NT2/D1 (cell line): ENCODE measurements at regions not wholly inside any gene's neighbourhood (a gene's known extent, or its start where the extent isn't known, plus 50 kb on each side); places are given as distances from the start of the nearest gene placed in this dataset.

Source experiments
- SUZ12 ChIP-seq: IDR thresholded peaks from 2 replicates; pipeline ENCODE4 v1.6.1; 2011; ENCODE audit not compliant: insufficient read length, insufficient read depth; ENCODE audit errors: extremely low read depth
- YY1 ChIP-seq: IDR thresholded peaks from 2 replicates; pipeline ENCODE4 v1.6.1; 2011; ENCODE audit not compliant: insufficient read length, insufficient read depth
- ZNF274 ChIP-seq: IDR thresholded peaks from 2 replicates; pipeline ENCODE4 v1.6.1; 2011; ENCODE audit warnings: mild to moderate bottlenecking, low read depth, low read length

- TF ChIP-seq SUZ12 (no peak), ZNF274 (no peak), YY1 (no peak)
Observed at GRCh38 chr13:22800526-22801401, 380.0 kb upstream of the SGCG start.
